ENCODE measurements at regions not wholly inside any gene's neighbourhood (a gene's known extent, or its start where the extent isn't known, plus 50 kb on each side); places are given as distances from the start of the nearest gene placed in this dataset.
"Not testable (repeated sequence)": the region's sequence is repeated elsewhere in the genome, so short reads cannot be mapped to it uniquely, and the experiment has no call there.

GRCh38 chr15:92705764-92706163 lies 50.2 kb upstream of the FAM174B start:
- in situ Hi-C loops (cut with MboI; ENCODE audit: low sequenced_read_pairs) = no loop called here

GRCh38 chr15:92706201-92706600 lies 50.6 kb upstream of the FAM174B start:
- in situ Hi-C loops (cut with MboI; ENCODE audit: low sequenced_read_pairs) = no loop called here

- in situ Hi-C loops (cut with MboI; ENCODE audit: low sequenced_read_pairs) = no loop called here
These were observed 52.4 kb upstream of the FAM174B start for GRCh38 chr15:92707880-92708551.

- in situ Hi-C loops (cut with MboI; ENCODE audit: low sequenced_read_pairs) = no loop called here
These were observed 53.1 kb upstream of the FAM174B start for GRCh38 chr15:92708635-92709034.

GRCh38 chr15:92709110-92709790 lies 53.7 kb upstream of the FAM174B start:
- in situ Hi-C loops (cut with MboI; ENCODE audit: low sequenced_read_pairs) = no loop called here

GRCh38 chr15:92711457-92711831 lies 55.9 kb upstream of the FAM174B start:
- in situ Hi-C loops (cut with MboI; ENCODE audit: low sequenced_read_pairs) = loop anchor here (10.0 kb wide), 1 partner anchor 617 kb away; no protein-coding TSS in a partner anchor

- in situ Hi-C loops (cut with MboI; ENCODE audit: low sequenced_read_pairs) = loop anchor here (10.0 kb wide), 1 partner anchor 619 kb away; no protein-coding TSS in a partner anchor
These were observed 58.5 kb upstream of the FAM174B start for GRCh38 chr15:92714077-92714476.

- in situ Hi-C loops (cut with MboI; ENCODE audit: low sequenced_read_pairs) = loop anchor here (10.0 kb wide), 1 partner anchor 620 kb away; no protein-coding TSS in a partner anchor
These were observed 59.2 kb upstream of the FAM174B start for GRCh38 chr15:92714477-92715401.

GRCh38 chr15:92715758-92716157 lies 60.2 kb upstream of the FAM174B start:
- in situ Hi-C loops (cut with MboI; ENCODE audit: low sequenced_read_pairs) = loop anchor here (10.0 kb wide), 1 partner anchor 621 kb away; no protein-coding TSS in a partner anchor

GRCh38 chr15:92719021-92719420 lies 63.4 kb upstream of the FAM174B start:
- in situ Hi-C loops (cut with MboI; ENCODE audit: low sequenced_read_pairs) = loop anchor here (10.0 kb wide), 1 partner anchor 624 kb away; no protein-coding TSS in a partner anchor

- in situ Hi-C loops (cut with MboI; ENCODE audit: low sequenced_read_pairs) = no loop called here
These were observed 68.6 kb upstream of the FAM174B start for GRCh38 chr15:92724144-92724543.

- in situ Hi-C loops (cut with MboI; ENCODE audit: low sequenced_read_pairs) = no loop called here
These were observed 69.6 kb upstream of the FAM174B start for GRCh38 chr15:92725171-92725570.

- in situ Hi-C loops (cut with MboI; ENCODE audit: low sequenced_read_pairs) = no loop called here
These were observed 72.7 kb upstream of the FAM174B start for GRCh38 chr15:92728266-92728665.

- in situ Hi-C loops (cut with MboI; ENCODE audit: low sequenced_read_pairs) = no loop called here
These were observed 77.7 kb upstream of the FAM174B start for GRCh38 chr15:92733090-92733933.

- in situ Hi-C loops (cut with MboI; ENCODE audit: low sequenced_read_pairs) = no loop called here
These were observed 78.5 kb upstream of the FAM174B start for GRCh38 chr15:92733934-92734521.

- in situ Hi-C loops (cut with MboI; ENCODE audit: low sequenced_read_pairs) = not testable (repeated sequence)
These were observed 83.7 kb upstream of the FAM174B start for GRCh38 chr15:92739246-92739645.

GRCh38 chr15:92745845-92746271 lies 90.3 kb upstream of the FAM174B start:
- in situ Hi-C loops (cut with MboI; ENCODE audit: low sequenced_read_pairs) = no loop called here

- in situ Hi-C loops (cut with MboI; ENCODE audit: low sequenced_read_pairs) = no loop called here
These were observed 91.5 kb upstream of the FAM174B start for GRCh38 chr15:92747047-92747446.

- in situ Hi-C loops (cut with MboI; ENCODE audit: low sequenced_read_pairs) = no loop called here
These were observed 93.6 kb upstream of the FAM174B start for GRCh38 chr15:92749216-92749615.

- in situ Hi-C loops (cut with MboI; ENCODE audit: low sequenced_read_pairs) = no loop called here
These were observed 94.4 kb upstream of the FAM174B start for GRCh38 chr15:92749946-92750345.
